ENCODE measurements at regions not wholly inside any gene's neighbourhood (a gene's known extent, or its start where the extent isn't known, plus 50 kb on each side); places are given as distances from the start of the nearest gene placed in this dataset.
A peak's percentile ranks its signal among the peaks of the same experiment; 100 is the strongest.

DNA sequence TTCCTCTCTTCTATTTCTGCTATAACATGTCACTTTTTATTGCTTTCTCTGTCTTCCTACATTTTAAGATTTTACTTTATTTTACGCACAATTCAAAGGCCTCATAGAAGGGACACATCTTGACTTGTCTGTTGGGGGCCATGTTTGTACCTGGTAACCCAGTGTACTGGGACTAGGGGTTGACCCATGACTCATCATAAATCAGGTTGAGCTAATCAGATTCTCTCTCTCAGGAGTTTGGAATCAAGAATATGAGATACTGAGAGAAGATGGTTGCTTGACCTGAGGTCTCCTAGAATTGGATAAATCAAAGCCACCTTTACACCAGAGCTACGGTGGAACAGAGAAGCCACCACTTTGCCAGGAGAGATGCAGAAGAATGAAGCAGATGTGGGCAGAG lies 153.0 kb downstream of the UXS1 start:
- DNase-seq (ENCODE audit: low read depth in 1 of 2, low spot score in 1 of 2) = no peak

DNA sequence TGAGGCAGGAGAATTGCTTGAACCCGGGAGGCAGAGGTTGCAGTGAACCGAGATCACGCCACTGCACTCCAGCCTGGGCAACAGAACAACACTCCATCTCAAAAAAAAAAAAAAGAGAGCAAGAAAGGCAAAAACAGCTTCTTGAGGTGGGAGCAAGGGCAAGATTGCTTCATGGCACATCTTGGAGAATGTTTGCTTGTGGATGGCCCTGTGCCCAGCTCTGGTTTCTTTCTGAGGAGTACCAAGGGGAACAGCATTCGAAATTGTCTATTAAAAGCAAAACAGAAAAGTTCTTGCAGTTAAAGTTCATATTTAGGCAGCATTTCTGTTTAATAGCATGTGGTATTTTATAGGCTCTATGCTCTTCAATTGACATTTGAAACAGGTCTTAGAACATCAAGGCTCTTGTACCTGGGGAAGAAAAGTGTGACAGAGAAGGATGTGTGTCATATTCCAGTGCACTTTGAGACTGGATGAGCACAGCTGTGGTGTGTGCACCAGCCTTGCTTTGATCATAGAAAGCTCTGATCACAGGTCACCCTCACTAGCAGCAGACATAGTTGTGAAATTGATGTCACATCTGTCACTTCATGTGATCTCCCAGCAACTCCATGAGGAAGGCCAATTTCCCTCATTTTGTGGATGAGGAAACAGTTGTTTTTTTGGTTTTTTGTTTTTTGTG lies 154.3 kb downstream of the UXS1 start:
- no peak for DNase-seq (ENCODE audit: low read depth in 1 of 2, low spot score in 1 of 2)

DNA sequence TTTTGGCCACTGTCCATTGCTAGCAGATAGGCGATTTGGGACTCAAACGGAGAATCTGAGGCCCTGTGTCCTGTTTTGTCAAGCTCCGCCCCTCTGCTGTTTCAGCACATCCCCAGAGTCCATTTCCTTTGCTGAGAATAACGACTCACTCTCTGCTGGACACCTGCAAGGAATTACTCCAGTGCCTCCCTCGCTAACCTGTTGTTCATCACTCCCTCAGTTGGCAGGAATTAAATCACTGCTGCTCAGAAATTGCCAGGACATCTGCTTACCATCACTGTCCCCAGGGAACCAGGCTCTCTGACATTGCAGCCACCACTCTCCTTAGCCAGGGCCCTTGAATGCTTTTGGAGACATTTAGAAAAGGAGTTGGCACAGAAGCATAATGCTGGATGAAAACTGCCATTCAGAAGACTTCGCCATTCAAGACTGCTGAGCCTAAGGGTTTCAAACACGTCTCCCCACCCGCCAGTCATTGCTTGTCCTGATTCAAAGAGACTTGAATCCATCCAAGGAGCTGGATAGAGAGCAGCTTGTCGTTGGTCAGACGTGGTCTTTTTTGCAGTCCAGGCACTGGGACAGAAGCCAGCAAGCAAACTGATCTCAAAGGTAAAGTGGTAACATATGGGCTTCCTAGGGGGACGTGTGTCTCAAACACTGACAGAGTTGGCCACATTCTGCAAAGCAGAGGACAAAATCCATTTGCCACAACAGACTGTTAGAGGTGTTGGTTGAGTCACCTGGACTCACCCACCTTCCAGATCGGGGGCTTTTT lies 155.3 kb downstream of the UXS1 start:
- DNase-seq (ENCODE audit: low read depth in 1 of 2, low spot score in 1 of 2) = no peak

DNA sequence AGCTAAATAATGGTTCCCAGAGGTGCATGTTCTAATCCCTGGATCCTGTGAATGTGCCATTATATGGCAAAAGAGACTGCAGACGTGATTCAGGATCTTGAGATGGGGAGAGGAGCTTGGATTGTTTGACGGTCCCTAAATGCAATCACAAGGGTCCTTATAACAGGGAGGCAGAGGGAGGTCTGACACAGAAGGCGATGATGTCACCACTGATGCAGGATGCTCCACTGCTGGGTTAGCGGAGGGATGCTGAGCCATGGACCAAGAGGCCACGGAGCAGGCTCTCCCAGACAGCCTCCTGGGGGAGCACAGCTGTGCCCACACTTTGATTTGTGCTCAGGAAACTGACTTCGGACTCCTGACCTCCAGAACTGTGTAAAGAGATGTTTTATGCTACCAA lies 156.2 kb downstream of the UXS1 start:
- DNase-seq (ENCODE audit: low read depth in 1 of 2, low spot score in 1 of 2) = no peak

DNA sequence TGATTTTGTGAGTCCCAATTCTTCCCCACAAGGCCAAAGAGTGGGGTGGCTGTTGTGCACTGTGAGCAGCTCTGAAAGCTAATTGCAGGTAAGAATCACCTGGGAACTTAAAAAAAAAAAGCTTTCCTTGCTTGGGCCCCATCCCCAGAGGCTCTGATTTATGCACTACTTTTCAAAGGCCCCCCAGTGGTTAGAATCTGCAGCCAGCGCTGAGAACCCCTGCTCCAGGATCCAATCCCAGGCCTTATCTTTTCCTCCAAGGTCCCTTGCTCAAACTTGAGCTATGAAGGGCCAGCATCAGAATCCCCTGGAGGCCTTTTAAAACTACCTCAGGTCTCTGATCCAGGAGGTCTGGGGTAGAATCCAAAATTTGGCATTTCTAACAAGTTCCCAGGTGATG lies 156.8 kb downstream of the UXS1 start:
- DNase-seq (ENCODE audit: low read depth in 1 of 2, low spot score in 1 of 2) = no peak

DNA sequence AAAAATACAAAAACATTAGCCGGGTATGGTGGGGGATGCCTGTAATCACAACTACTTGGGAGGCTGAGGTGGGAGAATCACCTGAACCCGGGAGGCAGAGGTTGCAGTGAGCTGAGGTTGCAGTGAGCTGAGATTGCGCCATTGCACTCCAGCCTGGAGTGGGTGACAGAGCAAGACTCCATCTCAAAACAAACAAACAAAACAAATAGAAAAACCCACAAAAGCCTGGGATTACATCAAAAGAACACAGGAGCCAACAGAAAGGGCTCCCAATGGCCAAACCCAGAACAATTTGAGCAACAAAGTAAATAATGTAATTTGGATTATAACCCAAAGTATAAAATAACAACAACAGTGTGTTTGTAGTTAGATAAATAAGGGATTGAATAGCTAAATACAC lies 159.8 kb downstream of the UXS1 start:
- no peak for DNase-seq (ENCODE audit: low read depth in 1 of 2, low spot score in 1 of 2)

DNA sequence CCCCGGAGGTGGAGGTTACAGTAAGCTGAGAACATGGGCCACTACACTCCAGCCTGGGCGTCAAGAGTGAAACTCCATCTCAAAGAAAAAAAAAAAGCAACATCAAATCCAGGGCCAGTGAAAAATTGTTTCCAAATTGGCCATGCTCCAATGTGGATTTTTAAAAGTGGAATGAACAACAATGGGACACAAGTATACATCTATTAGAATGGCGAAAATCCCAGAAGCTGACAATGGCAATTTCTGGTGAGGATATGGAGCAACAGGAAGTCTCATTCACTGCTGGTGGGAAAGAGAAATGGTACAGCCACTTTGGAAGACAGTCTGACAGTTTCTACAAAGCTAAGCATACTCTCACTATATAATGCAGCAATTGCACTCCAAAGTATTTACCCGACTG lies 161.4 kb downstream of the UXS1 start:
- no peak for DNase-seq (ENCODE audit: low read depth in 1 of 2, low spot score in 1 of 2)

DNA sequence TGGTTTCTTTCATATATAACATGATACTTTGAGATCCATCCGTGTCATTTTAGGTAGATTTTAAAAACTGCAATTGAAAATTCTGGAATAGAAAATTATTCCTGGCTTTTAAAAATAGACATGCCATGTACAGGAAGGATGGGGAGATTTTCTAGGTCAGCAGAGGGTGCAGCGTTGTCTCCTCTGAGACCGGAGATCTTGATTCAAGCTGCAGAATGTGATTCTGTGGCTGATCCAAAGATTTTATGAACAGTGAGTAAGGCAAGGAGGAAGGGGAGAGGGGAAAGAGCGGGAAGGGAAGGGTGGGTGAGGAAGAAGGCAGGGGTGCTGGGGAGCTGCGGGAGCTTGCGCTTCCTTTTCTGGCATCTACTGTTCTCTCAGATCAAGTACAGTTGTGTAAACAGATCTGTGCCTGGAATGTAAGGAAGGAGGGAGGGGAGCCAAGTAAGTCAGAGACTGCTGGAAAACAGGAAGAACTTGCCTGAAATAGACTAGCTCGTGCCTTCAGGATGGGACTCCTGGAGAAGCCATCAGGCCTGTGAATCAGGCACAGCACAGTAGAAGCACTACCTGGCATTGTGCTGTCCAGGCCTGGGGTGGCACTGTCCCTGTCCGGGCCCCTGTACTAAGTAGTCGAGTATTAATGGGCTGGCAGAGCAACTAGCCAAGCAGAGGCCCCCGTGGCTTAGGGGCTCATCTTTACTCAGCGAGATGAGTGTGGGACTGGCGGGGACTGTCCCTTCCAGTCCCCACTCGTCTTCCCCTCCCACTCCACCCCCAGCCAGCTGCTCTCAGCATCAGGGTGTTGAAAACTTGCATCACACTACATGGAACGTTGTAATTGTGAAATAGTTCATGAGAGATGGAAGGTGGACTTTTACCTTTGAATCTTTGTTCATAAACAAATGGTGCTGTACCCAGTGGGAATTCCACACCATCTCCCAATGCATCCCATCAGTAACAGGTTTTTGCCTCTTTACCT lies 163.5 kb downstream of the UXS1 start:
- DNase-seq (ENCODE audit: low read depth in 1 of 2, low spot score in 1 of 2) = peak in 1 of 2 donors; percentile 25

DNA sequence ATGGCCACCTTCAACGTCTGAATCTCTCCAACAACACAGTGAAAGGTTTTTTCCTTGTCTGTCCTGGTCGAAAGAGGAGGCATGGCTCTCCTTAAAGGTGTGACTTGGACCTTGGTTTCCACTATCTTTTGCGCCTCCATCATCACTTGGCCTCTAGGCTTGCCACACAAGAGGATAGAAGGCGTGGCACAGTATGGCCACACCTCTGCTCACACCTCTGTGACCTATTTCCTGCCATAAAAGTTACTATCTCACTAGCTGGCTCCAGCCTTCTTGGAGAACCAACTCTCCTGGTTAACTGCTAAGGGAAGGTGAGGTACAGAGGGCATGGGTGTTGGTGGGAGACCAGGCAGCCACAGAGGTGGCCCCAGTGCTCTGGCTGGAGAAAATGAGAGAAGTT lies 165.9 kb downstream of the UXS1 start:
- DNase-seq (ENCODE audit: low read depth in 1 of 2, low spot score in 1 of 2) = no peak

DNA sequence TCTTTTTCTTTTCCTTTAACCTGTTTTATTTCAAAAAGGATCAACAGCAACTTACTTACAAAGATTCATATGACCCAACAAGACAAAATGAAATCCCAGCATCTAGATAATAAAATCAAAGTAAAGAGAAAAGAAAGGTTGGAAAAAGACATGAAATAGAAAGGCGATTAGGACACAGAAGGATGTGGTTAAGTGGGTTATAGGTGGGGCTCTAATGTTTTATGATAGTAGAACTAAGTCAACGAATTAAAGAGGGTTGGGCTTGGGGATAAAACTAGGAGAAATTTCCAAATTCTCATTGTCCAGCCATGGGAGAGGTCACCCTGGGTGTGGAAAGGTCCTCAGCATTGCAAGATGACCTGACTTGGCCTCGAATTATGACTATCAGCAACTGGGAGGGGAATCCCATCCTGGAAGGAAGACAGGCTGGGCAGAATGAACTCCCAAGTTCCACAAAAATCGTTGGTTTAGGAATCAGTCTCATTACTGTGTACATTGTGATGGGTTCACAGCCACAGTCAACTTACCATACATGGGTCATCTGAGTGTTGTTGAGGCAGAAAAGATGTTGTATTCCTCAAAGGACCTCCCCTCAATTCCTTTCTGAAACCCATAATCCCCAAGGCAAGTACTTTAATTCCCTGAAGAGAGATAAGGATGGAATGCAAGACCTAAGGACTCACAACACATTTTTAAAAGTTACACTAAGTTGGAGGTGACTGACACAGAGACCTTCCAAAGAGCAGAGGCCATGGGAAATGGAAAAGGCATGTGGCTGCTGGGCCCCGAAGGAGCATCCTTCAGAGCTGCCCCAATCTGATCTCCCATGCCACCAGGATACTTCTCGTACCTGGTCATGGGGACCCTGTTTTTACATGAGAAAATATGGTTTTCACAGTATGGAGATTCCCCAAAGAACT lies 167.6 kb downstream of the UXS1 start:
- DNase-seq (ENCODE audit: low read depth in 1 of 2, low spot score in 1 of 2) = no peak

DNA sequence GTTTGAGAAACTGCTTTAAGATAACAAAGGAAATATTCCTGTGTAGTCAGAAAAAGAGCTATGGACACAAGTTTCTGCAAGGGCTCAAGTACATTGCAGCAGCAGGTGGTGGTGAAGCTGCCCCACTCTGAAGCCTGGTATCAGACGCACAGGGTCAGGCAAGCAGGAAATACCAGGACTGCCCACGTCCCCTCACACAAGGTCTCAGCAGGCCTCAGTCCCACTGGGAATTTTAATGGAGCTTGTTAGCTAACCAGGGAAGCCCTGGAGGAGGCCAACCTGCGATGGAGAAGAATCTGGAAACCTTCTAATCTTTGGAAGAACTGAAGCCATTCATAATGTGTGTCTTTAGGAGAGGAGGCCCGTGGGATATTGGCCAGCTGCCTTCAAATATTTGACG lies 168.3 kb downstream of the UXS1 start:
- DNase-seq (ENCODE audit: low read depth in 1 of 2, low spot score in 1 of 2) = no peak

DNA sequence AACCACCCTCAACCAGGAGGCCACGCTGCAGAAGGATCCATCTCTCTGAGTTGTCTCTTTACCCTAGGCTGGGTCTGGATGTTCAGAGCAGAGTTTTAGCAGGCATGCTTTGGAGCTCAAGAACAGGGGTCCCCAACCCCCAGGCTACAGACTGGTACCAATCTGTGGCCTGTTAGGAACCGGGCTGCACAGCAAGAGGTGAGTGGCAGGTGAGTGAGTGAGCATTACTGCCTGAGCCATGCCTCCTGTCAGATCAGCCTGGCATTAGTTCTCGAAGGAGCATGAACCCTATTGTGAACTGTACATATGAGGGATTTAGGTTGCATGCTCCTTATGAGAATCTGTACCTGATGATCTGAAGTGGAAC lies 172.5 kb downstream of the UXS1 start:
- DNase-seq (ENCODE audit: low read depth in 1 of 2, low spot score in 1 of 2) = no peak

DNA sequence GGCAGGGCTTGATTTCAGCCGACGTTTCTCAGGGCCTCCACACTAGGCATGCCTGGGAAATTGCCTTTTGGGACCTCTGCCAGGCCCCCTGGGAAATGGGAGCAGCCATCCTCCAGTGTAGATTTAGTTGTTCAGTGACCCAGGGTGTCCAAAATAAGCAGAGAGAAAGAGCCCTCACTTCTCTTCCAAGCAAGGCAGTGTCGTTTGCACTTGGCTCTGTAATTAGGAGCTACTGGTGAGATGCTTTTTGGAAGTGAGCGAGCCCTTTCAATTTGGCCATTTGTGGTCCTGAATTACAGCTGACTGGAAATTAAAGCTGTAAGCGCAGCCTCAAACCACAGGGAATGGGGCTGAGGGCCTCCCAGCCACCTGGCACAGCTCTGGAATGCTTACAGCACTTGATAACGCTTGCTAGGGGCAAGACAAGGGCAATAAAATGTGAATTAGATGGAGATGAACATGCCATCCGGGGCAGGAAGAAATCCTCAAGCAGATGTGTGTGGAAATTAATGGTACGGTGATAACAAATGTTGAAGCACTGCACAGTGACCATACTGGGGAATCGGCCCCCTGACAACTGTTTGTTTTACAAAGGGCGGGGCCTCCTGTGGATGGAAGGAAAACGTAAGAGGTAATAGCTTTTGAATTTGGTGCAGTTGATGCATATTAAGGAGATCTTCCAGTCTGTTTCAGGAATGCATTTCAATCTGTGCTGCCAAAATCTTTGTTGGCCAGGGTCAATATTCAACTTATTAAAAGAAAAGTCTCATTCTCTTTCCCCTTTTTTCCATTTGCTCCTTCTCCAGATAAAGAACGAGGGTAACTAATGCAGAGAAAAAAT lies 173.1 kb downstream of the UXS1 start:
- no peak for DNase-seq (ENCODE audit: low read depth in 1 of 2, low spot score in 1 of 2)

DNA sequence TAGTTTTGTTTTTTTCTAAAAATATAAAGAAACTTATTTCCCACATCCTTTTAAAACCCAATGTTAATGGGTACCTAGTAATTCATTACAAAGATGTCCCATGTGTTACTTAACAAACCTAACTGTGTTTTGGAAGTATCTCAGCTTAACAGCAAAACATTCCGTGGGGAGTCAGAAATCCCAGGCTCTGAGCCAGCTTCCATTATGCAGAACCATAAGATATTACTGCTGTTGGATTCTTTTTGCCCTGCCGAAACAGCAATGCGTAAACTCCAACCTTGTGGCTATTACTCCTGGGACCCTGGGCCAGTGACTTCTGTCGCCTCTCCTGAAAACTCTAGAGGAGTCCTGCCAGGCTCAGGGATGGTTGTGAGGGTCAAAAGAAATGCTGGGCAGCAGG lies 174.1 kb downstream of the UXS1 start:
- DNase-seq (ENCODE audit: low read depth in 1 of 2, low spot score in 1 of 2) = no peak

DNA sequence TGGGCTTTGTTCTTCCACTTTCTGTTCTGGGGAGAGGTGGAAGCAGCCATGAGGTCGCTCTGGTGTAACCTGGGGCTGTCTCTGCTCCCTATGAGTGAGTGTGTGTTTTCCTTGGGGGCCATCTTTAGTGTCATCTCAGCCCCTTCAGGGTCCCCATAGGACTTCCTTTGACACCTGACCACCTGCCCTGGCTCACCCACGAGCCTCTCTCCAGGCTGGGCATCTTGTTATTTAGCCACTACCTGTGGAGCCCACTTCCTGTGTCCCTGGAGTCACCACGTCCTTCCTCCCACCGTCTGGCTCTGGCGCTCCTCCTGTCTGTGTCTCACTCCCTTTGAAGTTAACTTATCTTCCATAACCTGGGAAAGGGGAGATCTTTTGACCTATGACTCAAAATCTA lies 176.0 kb downstream of the UXS1 start:
- no peak for DNase-seq (ENCODE audit: low read depth in 1 of 2, low spot score in 1 of 2)

DNA sequence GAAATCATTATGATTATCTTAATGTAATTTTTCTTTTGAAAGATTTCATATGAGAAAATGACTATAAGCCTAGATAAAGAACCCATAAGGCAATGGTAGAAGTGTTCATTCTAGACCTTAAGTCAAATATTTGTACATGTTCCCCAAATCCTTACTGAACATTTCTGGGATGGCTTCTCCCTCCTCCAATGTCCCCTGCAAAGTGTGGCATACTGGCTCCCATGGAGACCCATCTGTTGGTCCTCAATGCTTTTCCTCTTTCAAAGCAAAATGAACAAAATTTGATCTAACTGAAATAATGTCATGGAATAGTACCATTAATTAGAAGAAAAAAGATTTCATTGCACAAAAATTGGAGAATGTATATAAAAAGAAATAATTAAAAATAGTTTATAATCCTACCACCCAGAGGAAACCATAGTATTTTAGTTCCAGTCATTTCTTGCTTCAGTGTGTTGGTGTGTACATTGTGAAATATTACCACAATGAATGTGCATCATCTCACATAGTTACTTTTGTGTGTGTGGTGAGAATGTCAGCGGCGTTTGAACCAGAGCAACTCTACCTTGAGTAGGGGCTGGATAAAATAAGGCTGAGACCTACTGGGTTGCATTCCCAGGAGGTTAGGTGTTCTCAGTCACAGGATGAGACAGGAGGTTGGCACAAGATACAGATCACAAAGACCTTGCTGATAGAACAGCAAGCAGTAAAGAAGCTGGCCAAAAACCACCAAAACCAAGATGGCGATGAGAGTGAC lies 181.3 kb downstream of the UXS1 start:
- no peak for DNase-seq (ENCODE audit: low read depth in 1 of 2, low spot score in 1 of 2)

DNA sequence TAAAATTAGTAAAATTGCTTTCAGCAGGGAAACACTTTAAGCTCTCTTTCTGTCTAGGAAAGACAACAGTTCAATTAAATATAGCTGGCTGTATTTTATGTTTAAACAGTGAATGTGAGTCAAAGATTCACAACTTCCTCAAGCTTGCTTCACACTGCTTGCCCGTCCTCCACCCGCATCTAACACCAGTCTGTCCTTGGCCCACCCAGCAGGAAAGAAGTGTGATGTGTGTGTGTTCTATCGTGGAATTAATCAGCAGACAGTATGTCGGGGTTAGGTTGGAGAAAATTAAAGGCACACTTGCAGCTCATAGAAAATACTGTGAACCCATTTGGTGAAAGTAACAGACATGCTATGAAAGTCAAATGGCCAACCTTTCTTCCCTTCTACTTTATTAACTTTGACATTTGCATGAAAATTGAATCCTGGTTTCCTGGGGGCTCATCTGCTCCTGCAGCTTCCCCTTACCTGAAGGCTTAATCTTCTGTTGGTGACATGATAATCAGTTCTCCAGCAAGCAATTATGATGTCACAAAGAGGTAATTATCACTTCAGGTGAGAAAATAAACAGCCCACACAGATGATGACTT lies 182.0 kb downstream of the UXS1 start:
- DNase-seq (ENCODE audit: low read depth in 1 of 2, low spot score in 1 of 2) = no peak

DNA sequence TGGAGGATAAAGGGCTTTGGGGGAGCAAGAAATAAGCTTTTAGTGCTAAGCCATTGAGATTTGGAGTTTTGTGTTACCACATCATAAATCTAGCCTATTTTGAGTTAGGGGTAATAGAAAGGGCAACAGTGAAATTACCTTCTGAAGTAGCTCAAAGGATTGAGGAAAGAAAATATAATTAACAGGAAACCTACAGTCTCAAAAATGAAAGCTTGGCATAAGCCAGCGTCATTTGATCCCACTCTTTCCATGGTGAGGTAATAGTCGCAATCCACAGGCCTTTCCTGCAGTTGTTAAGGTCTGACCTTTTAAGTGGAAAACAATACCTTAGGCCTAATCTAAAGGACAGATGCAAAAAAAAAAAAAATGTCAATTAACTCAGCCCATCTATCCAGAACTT lies 182.7 kb downstream of the UXS1 start:
- DNase-seq (ENCODE audit: low read depth in 1 of 2, low spot score in 1 of 2) = no peak

All from stimulated activated CD4-positive, alpha-beta T cell treated with anti-CD3 and anti-CD28 coated beads, Interleukin-15, amount 100 ng/mL, for 1 hour (primary cell).